Breast epithelium (tissue), 3 donors: ENCODE measurements at regions not wholly inside any gene's neighbourhood (a gene's known extent, or its start where the extent isn't known, plus 50 kb on each side); places are given as distances from the start of the nearest gene placed in this dataset.

Source experiments
- CTCF ChIP-seq, 3 donors: fragments of 450-650 bp; IDR thresholded peaks; one replicate each; pipeline ENCODE4 v1.5.1; 2016 to 2017; ENCODE audit warnings: antibody characterized with exemption in 3 of 3, mild to moderate bottlenecking in 3 of 3, moderate library complexity in 3 of 3
- POLR2A ChIP-seq: fragments of 450-650 bp; IDR thresholded peaks from one replicate; pipeline ENCODE4 v1.6.1; 2016; ENCODE audit warnings: antibody characterized with exemption, mild to moderate bottlenecking, moderate library complexity

GRCh38 chr1:88375977-88376376, 308.1 kb upstream of the PKN2 start:
- TF ChIP-seq POLR2A (no peak), CTCF (IDR thresholded peaks at IDR 0.05) (no peak)
